OCI-M2 (cell line): ENCODE measurements at regions not wholly inside any gene's neighbourhood (a gene's known extent, or its start where the extent isn't known, plus 50 kb on each side); places are given as distances from the start of the nearest gene placed in this dataset.

Experiments
- DNase-seq: peaks from one replicate; lab custom pipeline; 2025; ENCODE audit not compliant: unreplicated experiment; lab: John Stamatoyannopoulos, UW

- no peak for DNase-seq
Measured at GRCh38 chr6:65799389-65799788, 92.4 kb upstream of the EYS start.

GRCh38 chr6:65798280-65799014 is 91.4 kb upstream of the EYS start:
- DNase-seq = no peak

GRCh38 chr6:65790666-65791065 is 83.6 kb upstream of the EYS start:
- no peak for DNase-seq

GRCh38 chr6:65787787-65788186 is 80.8 kb upstream of the EYS start:
- no peak for DNase-seq

GRCh38 chr6:65786815-65787214 is 79.8 kb upstream of the EYS start:
- no peak for DNase-seq

GRCh38 chr6:65780691-65781090 is 73.7 kb upstream of the EYS start:
- no peak for DNase-seq

GRCh38 chr6:65776332-65776731 is 69.3 kb upstream of the EYS start:
- DNase-seq = no peak

GRCh38 chr6:65771946-65772345 is 64.9 kb upstream of the EYS start:
- DNase-seq = no peak

GRCh38 chr6:65761890-65762289 is 54.9 kb upstream of the EYS start:
- DNase-seq = no peak

GRCh38 chr6:65760285-65760684 is 53.3 kb upstream of the EYS start:
- no peak for DNase-seq
